ENCODE measurements at regions not wholly inside any gene's neighbourhood (a gene's known extent, or its start where the extent isn't known, plus 50 kb on each side); places are given as distances from the start of the nearest gene placed in this dataset.

DNA sequence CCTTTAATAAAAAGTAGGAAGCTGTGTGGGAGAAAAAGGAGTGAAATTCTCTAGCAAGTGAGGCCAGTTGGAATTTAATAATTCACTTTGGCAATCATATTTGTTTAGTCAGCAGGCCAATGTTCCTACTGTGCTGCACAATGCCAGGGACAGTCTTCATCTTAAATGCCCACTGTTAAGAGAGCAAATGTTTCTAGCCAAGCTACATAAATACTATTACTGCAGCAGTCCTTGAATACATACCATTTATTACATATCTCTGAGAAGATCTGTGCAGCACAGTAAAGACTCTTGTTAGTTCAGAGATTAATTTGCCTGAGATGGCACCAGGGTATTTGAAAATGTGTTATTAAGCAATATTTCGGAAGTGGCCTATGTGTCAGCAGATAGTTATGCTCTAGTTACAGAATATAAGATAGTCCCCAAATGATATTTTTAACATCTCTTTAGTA, 105.4 kb downstream of the OGFRL1 start:
- TF ChIP-seq, protein P1, sequence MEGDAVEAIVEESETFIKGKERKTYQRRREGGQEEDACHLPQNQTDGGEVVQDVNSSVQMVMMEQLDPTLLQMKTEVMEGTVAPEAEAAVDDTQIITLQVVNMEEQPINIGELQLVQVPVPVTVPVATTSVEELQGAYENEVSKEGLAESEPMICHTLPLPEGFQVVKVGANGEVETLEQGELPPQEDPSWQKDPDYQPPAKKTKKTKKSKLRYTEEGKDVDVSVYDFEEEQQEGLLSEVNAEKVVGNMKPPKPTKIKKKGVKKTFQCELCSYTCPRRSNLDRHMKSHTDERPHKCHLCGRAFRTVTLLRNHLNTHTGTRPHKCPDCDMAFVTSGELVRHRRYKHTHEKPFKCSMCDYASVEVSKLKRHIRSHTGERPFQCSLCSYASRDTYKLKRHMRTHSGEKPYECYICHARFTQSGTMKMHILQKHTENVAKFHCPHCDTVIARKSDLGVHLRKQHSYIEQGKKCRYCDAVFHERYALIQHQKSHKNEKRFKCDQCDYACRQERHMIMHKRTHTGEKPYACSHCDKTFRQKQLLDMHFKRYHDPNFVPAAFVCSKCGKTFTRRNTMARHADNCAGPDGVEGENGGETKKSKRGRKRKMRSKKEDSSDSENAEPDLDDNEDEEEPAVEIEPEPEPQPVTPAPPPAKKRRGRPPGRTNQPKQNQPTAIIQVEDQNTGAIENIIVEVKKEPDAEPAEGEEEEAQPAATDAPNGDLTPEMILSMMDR (IDR thresholded peaks at IDR 0.05) = no peak
- no peak for TF ChIP-seq POLR2A (IDR thresholded peaks at IDR 0.05)
